ENCODE measurements at regions not wholly inside any gene's neighbourhood (a gene's known extent, or its start where the extent isn't known, plus 50 kb on each side); places are given as distances from the start of the nearest gene placed in this dataset.
"Not testable (repeated sequence)": the region's sequence is repeated elsewhere in the genome, so short reads cannot be mapped to it uniquely, and the experiment has no call there.

DNA sequence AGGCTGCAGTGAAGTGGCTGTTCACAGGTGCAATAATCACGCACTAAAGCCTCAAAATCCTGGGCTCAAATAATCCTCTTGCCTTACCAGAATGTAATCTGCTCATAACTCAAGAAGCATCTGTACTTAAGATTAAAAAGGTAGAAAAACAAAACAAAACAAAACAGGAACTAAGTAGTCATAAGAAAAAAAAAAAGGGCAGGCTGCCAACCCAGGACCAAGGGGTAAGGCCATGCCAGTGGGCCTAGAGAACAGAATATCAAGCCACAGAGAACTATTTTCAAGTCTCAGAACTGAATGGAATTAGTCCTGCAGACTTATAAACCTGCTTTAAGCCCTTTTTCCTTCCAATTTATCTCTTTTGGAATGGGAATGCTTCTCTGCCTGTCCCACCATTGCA is 64.8 kb upstream of the TBC1D3K start:
- Histone ChIP-seq H3K9me3 (ENCODE audit: control insufficient read depth, insufficient read depth, low read length) (peaks cover 10% of the 10 kb centered on the region), H3K27ac (ENCODE audit: low read depth, low read length) (no peak overlapping the region), H3K4me1 (ENCODE audit: control insufficient read depth, insufficient read depth, low read length) (no peaks in the 10 kb centered on the region), H3K36me3 (ENCODE audit: control insufficient read depth, insufficient read depth, low read length) (no peaks in the 10 kb centered on the region), H3K27me3 (ENCODE audit: control insufficient read depth, insufficient read depth, low read length) (no peaks in the 10 kb centered on the region), H3K4me3 (ENCODE audit: low read depth, low read length) (no peak overlapping the region), H3K9ac (ENCODE audit: low read depth, low read length) (no peak overlapping the region)

DNA sequence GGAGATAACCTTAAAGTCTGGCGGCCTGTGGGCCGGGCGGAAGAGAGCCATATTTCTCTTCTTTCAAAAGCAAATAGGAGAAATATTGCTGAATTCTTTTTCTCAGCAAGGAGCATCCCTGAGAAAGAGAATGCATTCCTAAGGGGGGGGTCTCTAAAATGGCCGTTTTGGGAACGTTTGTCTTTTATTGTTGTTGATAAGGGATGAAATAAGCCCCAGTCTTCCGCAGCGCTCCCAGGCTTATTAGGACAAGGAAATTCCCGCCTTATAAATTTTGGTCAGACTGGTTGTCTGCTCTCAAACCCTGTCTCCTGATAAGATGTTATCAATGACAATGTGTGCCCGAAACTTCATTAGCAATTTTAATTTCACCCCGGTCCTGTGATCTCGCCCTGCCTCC is 65.8 kb upstream of the TBC1D3K start:
- H3K4me3 ChIP-seq (ENCODE audit: low read depth, low read length); H3K27ac ChIP-seq (ENCODE audit: low read depth, low read length); H3K9ac ChIP-seq (ENCODE audit: low read depth, low read length); H3K36me3 ChIP-seq (ENCODE audit: control insufficient read depth, insufficient read depth, low read length); H3K27me3 ChIP-seq (ENCODE audit: control insufficient read depth, insufficient read depth, low read length); H3K4me1 ChIP-seq (ENCODE audit: control insufficient read depth, insufficient read depth, low read length): not testable (repeated sequence)
- peaks cover 10% of the 10 kb centered on the region for H3K9me3 ChIP-seq (ENCODE audit: control insufficient read depth, insufficient read depth, low read length)

DNA sequence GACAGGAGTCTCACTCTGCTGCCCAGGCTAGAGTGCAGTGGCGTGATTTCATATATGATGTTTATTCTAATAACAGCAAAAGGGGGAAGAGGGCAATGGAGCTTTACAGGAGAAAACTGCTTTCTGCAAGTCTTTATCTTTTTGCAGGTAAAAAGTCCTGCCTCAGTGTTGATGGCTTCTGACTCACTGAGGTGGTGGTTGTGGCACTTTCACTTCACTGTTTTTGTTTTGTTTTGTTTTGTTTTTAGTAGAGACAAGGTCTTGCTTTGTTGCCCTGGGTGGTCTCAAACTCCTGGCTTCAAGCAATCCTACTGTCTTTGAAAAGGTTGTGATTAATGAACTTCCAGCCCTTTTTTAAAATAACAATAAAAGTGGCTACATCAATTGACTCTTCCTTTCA is 68.0 kb upstream of the TBC1D3K start:
- H3K36me3 ChIP-seq (ENCODE audit: control insufficient read depth, insufficient read depth, low read length) = no peaks in the 10 kb centered on the region
- peaks cover 10% of the 10 kb centered on the region for H3K9me3 ChIP-seq (ENCODE audit: control insufficient read depth, insufficient read depth, low read length)
- H3K4me3 ChIP-seq (ENCODE audit: low read depth, low read length) = no peak overlapping the region
- H3K4me1 ChIP-seq (ENCODE audit: control insufficient read depth, insufficient read depth, low read length) = no peaks in the 10 kb centered on the region
- H3K9ac ChIP-seq (ENCODE audit: low read depth, low read length) = no peak overlapping the region
- no peaks in the 10 kb centered on the region for H3K27me3 ChIP-seq (ENCODE audit: control insufficient read depth, insufficient read depth, low read length)
- H3K27ac ChIP-seq (ENCODE audit: low read depth, low read length) = no peak overlapping the region

DNA sequence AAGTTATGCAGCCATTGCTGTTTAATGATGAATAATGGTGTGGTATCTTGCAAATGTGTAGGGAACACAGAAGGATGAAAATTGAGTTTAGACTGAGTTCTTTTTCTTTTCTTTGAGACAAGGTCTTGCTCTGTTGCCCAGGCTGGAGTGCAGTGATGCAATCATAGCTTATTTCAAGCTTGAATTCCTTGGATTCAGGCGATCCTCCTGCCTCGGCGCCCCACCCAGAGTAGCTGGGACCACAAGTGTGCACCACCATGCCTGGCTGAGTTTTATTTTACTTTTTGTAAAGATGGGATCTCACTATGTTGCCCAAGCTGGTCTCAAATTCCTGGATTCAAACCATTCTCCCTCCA is 74.6 kb upstream of the TBC1D3K start:
- Histone ChIP-seq H3K9me3 (ENCODE audit: control insufficient read depth, insufficient read depth, low read length) (no peaks in the 10 kb centered on the region), H3K36me3 (ENCODE audit: control insufficient read depth, insufficient read depth, low read length) (no peaks in the 10 kb centered on the region), H3K27me3 (ENCODE audit: control insufficient read depth, insufficient read depth, low read length) (no peaks in the 10 kb centered on the region), H3K4me1 (ENCODE audit: control insufficient read depth, insufficient read depth, low read length) (no peaks in the 10 kb centered on the region), H3K27ac (ENCODE audit: low read depth, low read length) (no peak overlapping the region), H3K9ac (ENCODE audit: low read depth, low read length) (no peak overlapping the region), H3K4me3 (ENCODE audit: low read depth, low read length) (no peak overlapping the region)

DNA sequence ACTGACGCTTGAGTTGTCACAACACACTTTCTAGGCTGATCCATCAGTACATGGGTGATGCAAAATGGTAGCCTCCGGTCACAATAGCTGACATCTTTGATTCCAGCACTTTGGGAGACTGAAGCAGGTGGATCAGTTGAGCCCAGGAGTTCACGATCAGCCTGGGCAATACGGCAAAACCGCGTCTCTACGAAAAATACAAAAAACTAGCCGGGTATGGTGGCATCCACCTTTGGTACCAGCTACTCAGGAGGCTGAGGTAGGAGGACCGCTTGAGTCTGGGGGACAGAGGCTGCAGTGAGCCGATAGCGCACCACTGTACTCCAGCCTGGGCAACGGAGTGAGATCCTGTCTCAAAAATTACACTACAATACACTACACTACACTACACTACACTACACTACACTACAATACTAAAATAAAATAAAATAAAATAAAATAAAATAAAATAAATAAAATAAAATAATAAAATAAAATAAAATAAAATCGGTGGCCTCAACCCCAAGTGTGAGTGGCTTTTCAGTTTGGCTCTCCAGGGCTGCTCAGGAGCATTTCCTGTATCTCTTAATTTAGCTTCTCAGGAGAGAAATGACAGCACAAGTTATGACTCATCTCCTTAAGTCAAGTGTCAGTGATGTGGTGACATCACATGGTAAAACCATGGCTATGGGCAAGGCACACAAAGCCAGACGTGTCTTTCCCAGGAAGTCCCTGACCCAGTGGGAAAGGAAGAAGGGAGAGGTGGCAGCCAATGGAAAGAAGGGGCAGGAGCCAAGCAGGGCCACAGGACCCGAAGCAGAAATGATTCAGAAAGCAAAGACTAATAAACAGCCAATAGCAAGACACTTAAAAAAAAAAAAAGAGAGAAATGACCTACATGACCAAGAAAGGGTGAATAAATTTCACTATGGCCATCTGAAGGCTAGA is 75.3 kb upstream of the TBC1D3K start:
- H3K36me3 ChIP-seq (ENCODE audit: control insufficient read depth, insufficient read depth, low read length) = no peaks in the 10 kb centered on the region
- no peak overlapping the region for H3K27ac ChIP-seq (ENCODE audit: low read depth, low read length)
- no peak overlapping the region for H3K9ac ChIP-seq (ENCODE audit: low read depth, low read length)
- no peak overlapping the region for H3K4me3 ChIP-seq (ENCODE audit: low read depth, low read length)
- no peaks in the 10 kb centered on the region for H3K9me3 ChIP-seq (ENCODE audit: control insufficient read depth, insufficient read depth, low read length)
- H3K27me3 ChIP-seq (ENCODE audit: control insufficient read depth, insufficient read depth, low read length) = no peaks in the 10 kb centered on the region
- H3K4me1 ChIP-seq (ENCODE audit: control insufficient read depth, insufficient read depth, low read length) = no peaks in the 10 kb centered on the region

DNA sequence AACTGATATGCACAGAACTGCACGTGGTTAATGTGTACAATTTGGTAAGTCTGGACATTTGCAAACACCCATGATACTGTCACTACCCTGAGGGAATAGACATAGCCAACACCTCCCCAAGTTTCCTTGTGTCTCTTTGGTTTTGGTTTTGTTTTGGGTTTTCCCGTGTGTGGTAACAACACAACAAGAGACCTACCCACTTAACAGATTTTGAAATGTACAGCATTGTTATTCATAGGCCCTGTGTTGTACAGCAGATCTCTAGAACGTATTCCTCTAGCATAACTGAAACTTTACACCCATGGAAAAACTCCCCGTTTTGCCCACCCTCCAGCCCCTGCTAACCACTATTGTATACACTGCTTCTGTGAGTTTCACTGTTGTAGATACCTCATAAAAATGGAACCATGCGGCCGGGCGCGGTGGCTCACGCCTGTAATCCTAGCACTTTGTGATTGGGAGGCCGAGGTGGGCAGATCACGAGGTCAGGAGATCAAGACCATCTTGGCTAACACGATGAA is 76.3 kb upstream of the TBC1D3K start:
- Histone ChIP-seq H3K9me3 (ENCODE audit: control insufficient read depth, insufficient read depth, low read length) (no peaks in the 10 kb centered on the region), H3K4me3 (ENCODE audit: low read depth, low read length) (no peak overlapping the region), H3K27me3 (ENCODE audit: control insufficient read depth, insufficient read depth, low read length) (no peaks in the 10 kb centered on the region), H3K9ac (ENCODE audit: low read depth, low read length) (no peak overlapping the region), H3K36me3 (ENCODE audit: control insufficient read depth, insufficient read depth, low read length) (no peaks in the 10 kb centered on the region), H3K27ac (ENCODE audit: low read depth, low read length) (no peak overlapping the region), H3K4me1 (ENCODE audit: control insufficient read depth, insufficient read depth, low read length) (no peaks in the 10 kb centered on the region)

DNA sequence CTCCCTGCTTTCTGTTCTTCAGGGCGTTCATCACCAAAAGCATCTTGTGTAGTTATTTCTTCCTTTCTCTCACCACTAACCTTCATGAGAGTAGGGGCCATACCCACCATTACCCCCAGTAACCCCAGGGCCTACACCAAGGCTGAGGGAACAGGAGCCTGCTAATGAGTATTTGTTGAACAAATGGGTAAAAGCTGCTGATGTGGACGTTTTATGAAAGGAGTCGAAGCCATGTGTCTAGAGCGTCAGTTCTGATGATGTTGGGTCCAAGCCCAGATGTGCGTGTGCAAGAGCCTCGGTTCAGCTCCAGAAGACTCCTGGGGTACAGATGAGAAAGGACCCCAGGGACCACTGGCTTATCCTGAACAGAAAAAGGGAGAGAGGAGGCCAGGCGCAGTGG is 77.1 kb upstream of the TBC1D3K start:
- no peaks in the 10 kb centered on the region for H3K4me1 ChIP-seq (ENCODE audit: control insufficient read depth, insufficient read depth, low read length)
- no peak overlapping the region for H3K4me3 ChIP-seq (ENCODE audit: low read depth, low read length)
- no peaks in the 10 kb centered on the region for H3K9me3 ChIP-seq (ENCODE audit: control insufficient read depth, insufficient read depth, low read length)
- H3K27me3 ChIP-seq (ENCODE audit: control insufficient read depth, insufficient read depth, low read length) = no peaks in the 10 kb centered on the region
- no peak overlapping the region for H3K27ac ChIP-seq (ENCODE audit: low read depth, low read length)
- no peak overlapping the region for H3K9ac ChIP-seq (ENCODE audit: low read depth, low read length)
- no peaks in the 10 kb centered on the region for H3K36me3 ChIP-seq (ENCODE audit: control insufficient read depth, insufficient read depth, low read length)

DNA sequence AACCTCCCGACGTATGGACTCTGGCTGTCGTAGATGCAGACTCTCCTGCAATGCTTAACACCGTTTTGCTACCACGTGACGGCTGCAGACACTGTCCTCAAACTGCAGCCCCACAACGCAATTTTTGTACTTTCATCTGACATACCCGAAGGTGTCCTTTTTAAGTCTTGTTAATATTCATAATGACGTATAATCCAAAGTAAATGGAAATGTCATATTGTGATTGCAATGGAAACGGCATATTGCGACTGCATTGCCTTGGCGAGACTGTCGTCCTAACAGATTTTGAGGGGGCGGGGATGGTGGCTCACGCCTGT is 79.3 kb upstream of the TBC1D3K start:
- no peak overlapping the region for H3K9ac ChIP-seq (ENCODE audit: low read depth, low read length)
- H3K27ac ChIP-seq (ENCODE audit: low read depth, low read length) = no peak overlapping the region
- H3K4me1 ChIP-seq (ENCODE audit: control insufficient read depth, insufficient read depth, low read length) = no peaks in the 10 kb centered on the region
- no peaks in the 10 kb centered on the region for H3K9me3 ChIP-seq (ENCODE audit: control insufficient read depth, insufficient read depth, low read length)
- no peak overlapping the region for H3K4me3 ChIP-seq (ENCODE audit: low read depth, low read length)
- H3K36me3 ChIP-seq (ENCODE audit: control insufficient read depth, insufficient read depth, low read length) = no peaks in the 10 kb centered on the region
- H3K27me3 ChIP-seq (ENCODE audit: control insufficient read depth, insufficient read depth, low read length) = no peaks in the 10 kb centered on the region

DNA sequence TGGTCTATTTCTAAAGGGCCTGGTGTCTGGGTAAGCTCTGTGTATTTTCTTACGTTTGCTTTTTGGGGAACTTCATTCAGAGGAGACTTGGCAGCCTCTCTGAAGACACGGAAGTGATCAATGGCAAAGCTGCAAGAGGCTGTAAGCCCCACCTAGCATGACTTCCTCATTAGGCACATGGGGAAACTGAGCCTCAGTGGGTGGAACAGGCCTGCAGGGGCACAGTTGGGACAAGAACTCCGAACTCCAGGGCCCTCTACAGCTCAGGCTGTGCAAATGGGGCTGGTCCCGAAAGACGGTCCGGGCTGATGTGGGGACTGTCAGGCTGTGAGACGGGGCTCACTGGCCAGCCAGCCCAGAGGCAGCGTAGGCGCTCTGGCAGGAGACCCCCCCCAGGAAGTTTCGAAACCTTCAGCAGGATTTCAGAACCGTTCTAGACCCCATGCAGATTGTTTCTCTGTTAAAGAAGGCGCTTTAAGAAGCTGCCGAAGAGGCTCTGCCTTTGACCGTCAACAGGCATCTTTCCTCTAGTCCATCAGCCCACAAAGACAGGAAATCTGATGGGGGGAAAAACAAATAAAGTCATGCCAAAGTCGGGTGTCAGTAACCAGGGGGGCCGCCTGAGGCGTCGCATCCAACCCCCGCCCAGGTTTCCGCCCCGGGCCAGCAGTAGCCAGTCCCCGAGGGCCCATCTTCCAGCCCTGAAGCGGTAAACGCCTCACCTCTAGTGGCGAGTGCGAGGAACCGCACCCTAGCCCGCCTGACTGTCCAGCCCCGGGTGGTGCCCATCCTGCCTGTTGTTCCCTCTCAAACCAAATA is 79.8 kb upstream of the TBC1D3K start:
- Histone ChIP-seq H3K4me1 (ENCODE audit: control insufficient read depth, insufficient read depth, low read length) (no peaks in the 10 kb centered on the region), H3K27ac (ENCODE audit: low read depth, low read length) (no peak overlapping the region), H3K36me3 (ENCODE audit: control insufficient read depth, insufficient read depth, low read length) (no peaks in the 10 kb centered on the region), H3K27me3 (ENCODE audit: control insufficient read depth, insufficient read depth, low read length) (no peaks in the 10 kb centered on the region), H3K4me3 (ENCODE audit: low read depth, low read length) (peak overlapping the region; percentile 51), H3K9ac (ENCODE audit: low read depth, low read length) (no peak overlapping the region), H3K9me3 (ENCODE audit: control insufficient read depth, insufficient read depth, low read length) (no peaks in the 10 kb centered on the region)

DNA sequence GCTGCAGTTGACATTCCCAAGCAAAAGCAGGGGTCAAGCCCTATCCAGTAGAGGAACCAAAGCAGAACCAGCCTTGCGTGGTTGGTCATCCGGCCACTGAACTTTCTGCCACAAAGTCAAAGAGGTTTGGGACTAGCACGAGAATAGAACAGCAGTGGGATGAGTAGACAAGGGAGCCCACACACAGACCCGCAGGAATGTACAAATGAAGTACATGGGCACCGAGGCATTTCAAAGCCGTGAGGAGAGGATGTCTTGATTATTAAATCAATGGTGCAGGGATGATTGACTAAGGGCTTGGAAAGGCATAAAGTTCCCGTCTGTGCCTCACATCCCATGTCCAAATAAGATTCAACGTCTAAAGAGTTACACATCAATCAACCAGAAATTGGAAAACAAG is 81.8 kb upstream of the TBC1D3K start:
- Histone ChIP-seq H3K4me3 (ENCODE audit: low read depth, low read length) (no peak overlapping the region), H3K9ac (ENCODE audit: low read depth, low read length) (no peak overlapping the region), H3K36me3 (ENCODE audit: control insufficient read depth, insufficient read depth, low read length) (no peaks in the 10 kb centered on the region), H3K27me3 (ENCODE audit: control insufficient read depth, insufficient read depth, low read length) (no peaks in the 10 kb centered on the region), H3K4me1 (ENCODE audit: control insufficient read depth, insufficient read depth, low read length) (no peaks in the 10 kb centered on the region), H3K27ac (ENCODE audit: low read depth, low read length) (no peak overlapping the region), H3K9me3 (ENCODE audit: control insufficient read depth, insufficient read depth, low read length) (no peaks in the 10 kb centered on the region)

DNA sequence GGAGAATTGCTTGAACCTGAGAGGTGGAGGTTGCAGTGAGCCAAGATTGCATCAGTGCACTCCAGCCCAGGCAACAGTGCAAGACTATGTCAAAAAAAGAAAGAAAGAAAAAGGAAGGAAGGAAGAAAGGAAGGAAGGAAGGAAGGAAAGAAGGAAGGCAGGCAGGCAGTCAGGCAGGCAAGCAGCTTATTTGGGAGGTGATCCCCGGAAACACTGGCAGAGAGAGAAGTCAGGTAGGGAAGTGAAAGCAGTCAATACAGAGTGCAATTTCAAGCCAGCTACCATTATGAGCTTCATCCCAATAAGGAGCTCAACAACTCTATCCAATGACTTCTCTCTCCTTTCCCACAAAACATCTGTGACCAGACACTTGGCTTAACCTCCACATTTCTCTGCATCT is 83.0 kb upstream of the TBC1D3K start:
- Histone ChIP-seq H3K27ac (ENCODE audit: low read depth, low read length) (no peak overlapping the region), H3K27me3 (ENCODE audit: control insufficient read depth, insufficient read depth, low read length) (no peaks in the 10 kb centered on the region), H3K9ac (ENCODE audit: low read depth, low read length) (no peak overlapping the region), H3K4me3 (ENCODE audit: low read depth, low read length) (no peak overlapping the region), H3K4me1 (ENCODE audit: control insufficient read depth, insufficient read depth, low read length) (no peaks in the 10 kb centered on the region), H3K9me3 (ENCODE audit: control insufficient read depth, insufficient read depth, low read length) (no peaks in the 10 kb centered on the region), H3K36me3 (ENCODE audit: control insufficient read depth, insufficient read depth, low read length) (no peaks in the 10 kb centered on the region)

All from HUES48 (cell line).